GM23338 (cell line): ENCODE measurements at regions not wholly inside any gene's neighbourhood (a gene's known extent, or its start where the extent isn't known, plus 50 kb on each side); places are given as distances from the start of the nearest gene placed in this dataset.

ENCODE experiments used
- ATAC-seq: fragments of 200-7000 bp; cut with Tn5 transposase; 3 replicates; pipeline ENCODE4 v1.9.1; 2020
- DNase-seq: peaks from one replicate; pipeline ENCODE4 v3.0.0-alpha.2; 2015; ENCODE audit warnings: low spot score
- H2AFZ ChIP-seq: fragments of 200-600 bp; sonication (generic); 2 replicates; pipeline ENCODE4 v1.8.0; 2016; ENCODE audit warnings: antibody characterized with exemption, mild to moderate bottlenecking, moderate library complexity
- H3F3A ChIP-seq: fragments of 200-600 bp; sonication (generic); replicated peaks from 2 replicates; pipeline ENCODE4 v1.8.0; 2017; ENCODE audit warnings: antibody characterized with exemption, mixed run types, low read depth
- H3K27ac ChIP-seq: fragments of 200-600 bp; sonication (generic); 2 replicates; pipeline ENCODE4 v1.6.1; 2016; ENCODE audit warnings: low read depth
- H3K27me3 ChIP-seq: fragments of 200-600 bp; sonication (generic); 2 replicates; pipeline ENCODE4 v1.8.0; 2016; ENCODE audit warnings: mild to moderate bottlenecking, mixed run types, moderate library complexity; ENCODE audit not compliant: insufficient read depth
- H3K36me3 ChIP-seq: fragments of 200-600 bp; sonication (generic); 2 replicates; pipeline ENCODE4 v1.8.0; 2016; ENCODE audit warnings: mild to moderate bottlenecking; ENCODE audit not compliant: insufficient read depth
- H3K4me1 ChIP-seq: fragments of 200-600 bp; sonication (generic); 2 replicates; pipeline ENCODE4 v1.8.0; 2016; ENCODE audit warnings: mild to moderate bottlenecking, moderate library complexity; ENCODE audit not compliant: insufficient read depth
- H3K4me2 ChIP-seq: fragments of 200-600 bp; sonication (generic); 2 replicates; pipeline ENCODE4 v1.7.1; 2017; ENCODE audit warnings: mixed run types
- H3K4me3 ChIP-seq: fragments of 200-600 bp; sonication (generic); 2 replicates; pipeline ENCODE4 v1.6.1; 2016; ENCODE audit warnings: mixed run types
- H3K79me2 ChIP-seq: fragments of 200-600 bp; sonication (generic); replicated peaks from 2 replicates; pipeline ENCODE4 v1.8.0; 2017; ENCODE audit warnings: mild to moderate bottlenecking; ENCODE audit not compliant: insufficient read depth
- H3K9me2 ChIP-seq: fragments of 200-600 bp; sonication (generic); 2 replicates; pipeline ENCODE4 v1.8.0; 2017; ENCODE audit not compliant: insufficient read depth
- H4K20me1 ChIP-seq: fragments of 200-600 bp; sonication (generic); replicated peaks from 2 replicates; pipeline ENCODE4 v1.8.0; 2017; ENCODE audit warnings: mild to moderate bottlenecking; ENCODE audit not compliant: insufficient read depth
- H3K27ac Mint-ChIP-seq: 2 replicates; pipeline ENCODE4 v1.8.0; 2020; ENCODE audit warnings: inconsistent platforms, mild to moderate bottlenecking, moderate library complexity, mixed read lengths
- H3K27me3 Mint-ChIP-seq: 3 replicates; pipeline ENCODE4 v1.8.0; 2022; ENCODE audit warnings: low read depth, mild to moderate bottlenecking, moderate library complexity, mixed read lengths, inconsistent platforms; ENCODE audit not compliant: insufficient read depth, poor library complexity
- H3K36me3 Mint-ChIP-seq: 3 replicates; pipeline ENCODE4 v1.8.0; 2021; ENCODE audit warnings: low read depth, mild to moderate bottlenecking, inconsistent platforms, moderate library complexity, mixed read lengths
- H3K4me1 Mint-ChIP-seq: 3 replicates; pipeline ENCODE4 v1.8.0; 2020; ENCODE audit warnings: mild to moderate bottlenecking, inconsistent platforms, mixed read lengths
- H3K4me3 Mint-ChIP-seq: 3 replicates; pipeline ENCODE4 v1.8.0; 2021; ENCODE audit warnings: moderate library complexity, mild to moderate bottlenecking, inconsistent platforms, mixed read lengths
- H3K9me3 Mint-ChIP-seq: 3 replicates; pipeline ENCODE4 v1.8.0; 2020; ENCODE audit warnings: moderate library complexity, mild to moderate bottlenecking, inconsistent platforms, mixed read lengths
- EZH2 ChIP-seq: fragments of 200-600 bp; sonication (generic); IDR thresholded peaks from one replicate; pipeline ENCODE4 v1.8.0; 2017; ENCODE audit warnings: antibody characterized with exemption, mild to moderate bottlenecking, low read depth; ENCODE audit not compliant: unreplicated experiment
- EZH2phosphoT487 ChIP-seq: fragments of 200-600 bp; sonication (generic); IDR thresholded peaks from one replicate; pipeline ENCODE4 v1.8.1; 2018; ENCODE audit warnings: antibody characterized with exemption; ENCODE audit not compliant: unreplicated experiment
- JUNB ChIP-seq: IDR thresholded peaks from one replicate; pipeline ENCODE4 v1.6.1; 2016; ENCODE audit warnings: antibody characterized with exemption; ENCODE audit not compliant: unreplicated experiment
- POLR2AphosphoS5 ChIP-seq: IDR thresholded peaks from 2 replicates; pipeline ENCODE4 v1.6.1; 2016; ENCODE audit warnings: antibody characterized with exemption, low read depth
- REST ChIP-seq: IDR thresholded peaks from one replicate; pipeline ENCODE4 v1.6.1; 2018; ENCODE audit warnings: antibody characterized with exemption; ENCODE audit not compliant: unreplicated experiment
- STAT1 ChIP-seq: IDR thresholded peaks from one replicate; pipeline ENCODE4 v1.6.1; 2016; ENCODE audit warnings: antibody characterized with exemption; ENCODE audit not compliant: unreplicated experiment
- ZNF114 ChIP-seq: fragments of 250-450 bp; sonication (Bioruptor Pico); IDR thresholded peaks from 2 replicates; pipeline ENCODE4 v1.5.0; 2020; ENCODE audit warnings: mild to moderate bottlenecking, moderate library complexity
- TF ChIP-seq, protein P1 (sequence below), 2 experiments: fragments of 200-600 bp in 1 of 2; sonication (generic) in 1 of 2; conservative IDR thresholded peaks; 2 replicates each; pipeline versions ENCODE4 v1.5.1 to v1.6.1; 2016 to 2017; ENCODE audit warnings: antibody characterized with exemption in 2 of 2, low read depth in 2 of 2, mild to moderate bottlenecking in 2 of 2, moderate library complexity in 1 of 2
- TF ChIP-seq, protein P2 (sequence below): IDR thresholded peaks from 2 replicates; pipeline ENCODE4 v1.6.1; 2016; ENCODE audit warnings: antibody characterized with exemption

DNA sequence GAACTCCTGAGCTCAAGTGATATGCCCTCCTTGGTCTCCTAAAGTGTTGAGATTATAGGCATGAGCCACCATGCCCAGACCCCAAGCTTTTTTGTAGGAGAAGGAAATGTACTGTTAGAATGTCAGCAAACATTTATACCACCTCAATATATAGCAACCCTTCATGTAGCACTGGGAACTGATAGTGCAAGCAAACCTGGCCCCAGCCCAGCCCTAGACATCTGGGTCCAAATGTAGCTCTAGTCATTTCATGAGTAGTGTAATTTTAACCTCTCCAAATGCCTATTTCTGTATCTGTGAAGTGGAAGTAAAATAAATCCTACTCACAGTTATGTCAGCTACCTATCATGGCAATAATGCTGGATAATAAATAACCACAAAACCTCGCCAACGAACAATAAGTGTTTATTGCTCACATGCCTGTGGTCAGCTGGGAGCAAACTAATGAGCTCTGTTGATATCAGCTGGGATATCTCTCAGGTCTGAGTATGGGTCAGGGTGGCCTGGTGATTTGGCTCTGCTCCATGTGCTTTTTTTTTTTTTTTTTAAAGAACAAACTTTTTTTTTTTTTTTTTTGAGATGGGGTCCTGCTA, 180.4 kb downstream of the CD8B2 start:
- no peaks in the 10 kb centered on the region for H4K20me1 ChIP-seq
- no peak overlapping the region for H3K27ac ChIP-seq
- no peak overlapping the region for H2AFZ ChIP-seq
- DNase-seq (no peak), ATAC-seq (no peak)
- peaks cover 13% of the 10 kb centered on the region for H3K9me2 ChIP-seq
- no peak overlapping the region for H3K4me3 Mint-ChIP-seq
- TF ChIP-seq POLR2AphosphoS5 (no peak), EZH2phosphoT487 (no peak), ZNF114 (CRISPR knock-in tag) (no peak)
- TF ChIP-seq, protein P1, sequence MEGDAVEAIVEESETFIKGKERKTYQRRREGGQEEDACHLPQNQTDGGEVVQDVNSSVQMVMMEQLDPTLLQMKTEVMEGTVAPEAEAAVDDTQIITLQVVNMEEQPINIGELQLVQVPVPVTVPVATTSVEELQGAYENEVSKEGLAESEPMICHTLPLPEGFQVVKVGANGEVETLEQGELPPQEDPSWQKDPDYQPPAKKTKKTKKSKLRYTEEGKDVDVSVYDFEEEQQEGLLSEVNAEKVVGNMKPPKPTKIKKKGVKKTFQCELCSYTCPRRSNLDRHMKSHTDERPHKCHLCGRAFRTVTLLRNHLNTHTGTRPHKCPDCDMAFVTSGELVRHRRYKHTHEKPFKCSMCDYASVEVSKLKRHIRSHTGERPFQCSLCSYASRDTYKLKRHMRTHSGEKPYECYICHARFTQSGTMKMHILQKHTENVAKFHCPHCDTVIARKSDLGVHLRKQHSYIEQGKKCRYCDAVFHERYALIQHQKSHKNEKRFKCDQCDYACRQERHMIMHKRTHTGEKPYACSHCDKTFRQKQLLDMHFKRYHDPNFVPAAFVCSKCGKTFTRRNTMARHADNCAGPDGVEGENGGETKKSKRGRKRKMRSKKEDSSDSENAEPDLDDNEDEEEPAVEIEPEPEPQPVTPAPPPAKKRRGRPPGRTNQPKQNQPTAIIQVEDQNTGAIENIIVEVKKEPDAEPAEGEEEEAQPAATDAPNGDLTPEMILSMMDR (conservative IDR thresholded peaks at IDR 0.05; ENCODE audit: low read depth in 2 of 2), result no peak
- TF ChIP-seq, protein P2, sequence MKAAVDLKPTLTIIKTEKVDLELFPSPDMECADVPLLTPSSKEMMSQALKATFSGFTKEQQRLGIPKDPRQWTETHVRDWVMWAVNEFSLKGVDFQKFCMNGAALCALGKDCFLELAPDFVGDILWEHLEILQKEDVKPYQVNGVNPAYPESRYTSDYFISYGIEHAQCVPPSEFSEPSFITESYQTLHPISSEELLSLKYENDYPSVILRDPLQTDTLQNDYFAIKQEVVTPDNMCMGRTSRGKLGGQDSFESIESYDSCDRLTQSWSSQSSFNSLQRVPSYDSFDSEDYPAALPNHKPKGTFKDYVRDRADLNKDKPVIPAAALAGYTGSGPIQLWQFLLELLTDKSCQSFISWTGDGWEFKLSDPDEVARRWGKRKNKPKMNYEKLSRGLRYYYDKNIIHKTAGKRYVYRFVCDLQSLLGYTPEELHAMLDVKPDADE, result no peak
- H3K79me2 ChIP-seq, result no peaks in the 10 kb centered on the region
- no peaks in the 10 kb centered on the region for H3F3A ChIP-seq
- no peak overlapping the region for H3K4me3 ChIP-seq
- no peaks in the 10 kb centered on the region for H3K36me3 ChIP-seq
- H3K4me1 ChIP-seq, result no peaks in the 10 kb centered on the region
- H3K4me1 Mint-ChIP-seq, result no peaks in the 10 kb centered on the region
- no peak overlapping the region for H3K4me2 ChIP-seq
- H3K9me3 Mint-ChIP-seq, result peaks cover 63% of the 10 kb centered on the region
- H3K27me3 ChIP-seq, result no peaks in the 10 kb centered on the region
- H3K36me3 Mint-ChIP-seq, result peaks cover 29% of the 10 kb centered on the region
- no peak overlapping the region for H3K27ac Mint-ChIP-seq
- peaks cover 4% of the 10 kb centered on the region for H3K27me3 Mint-ChIP-seq

DNA sequence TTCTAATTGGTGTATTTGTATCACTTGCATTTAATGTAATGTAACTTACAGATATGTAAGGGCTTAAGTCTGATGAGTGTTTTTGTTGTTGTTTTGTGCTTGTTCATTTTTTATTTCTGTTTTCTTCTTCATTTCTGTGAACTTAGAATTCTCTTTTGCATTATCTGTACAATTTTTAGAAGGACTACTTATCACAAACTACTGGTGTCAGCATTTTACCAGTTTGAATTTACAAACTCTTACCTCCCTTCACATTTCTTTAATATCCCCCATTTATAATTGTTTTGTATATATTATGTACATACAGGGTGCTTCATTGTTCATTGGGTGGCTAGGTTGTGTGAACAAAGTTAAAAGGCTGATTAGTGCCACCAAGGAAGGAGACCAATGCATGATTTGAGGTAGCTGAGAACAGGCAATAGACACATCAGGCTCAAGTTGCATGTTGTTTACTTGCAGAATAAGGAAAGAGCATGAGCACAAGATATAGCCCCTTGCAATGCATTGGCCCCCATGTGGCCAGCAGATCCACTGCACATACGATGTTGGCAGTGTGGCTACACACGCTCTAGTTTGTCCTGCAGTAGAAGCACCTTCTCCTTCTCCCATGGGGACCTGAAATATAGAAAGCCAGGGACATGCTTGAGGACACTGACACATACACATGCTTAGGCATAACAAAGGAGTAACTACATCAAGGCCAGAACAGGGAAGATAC, 198.2 kb downstream of the CD8B2 start:
- H3K4me1 ChIP-seq, result no peaks in the 10 kb centered on the region
- Mint-ChIP-seq H3K27me3 (peaks cover 2% of the 10 kb centered on the region), H3K4me3 (no peak overlapping the region), H3K36me3 (peaks cover 11% of the 10 kb centered on the region; the same call in 2 of the 3 replicates), H3K27ac (no peak overlapping the region), H3K4me1 (no peaks in the 10 kb centered on the region), H3K9me3 (peaks cover 19% of the 10 kb centered on the region)
- no peak overlapping the region for H2AFZ ChIP-seq
- no peak for TF ChIP-seq REST
- TF ChIP-seq JUNB, result no peak
- no peak for TF ChIP-seq STAT1
- no peak for TF ChIP-seq EZH2phosphoT487
- TF ChIP-seq EZH2, result no peak
- TF ChIP-seq POLR2AphosphoS5, result no peak
- ATAC-seq, result no peak; the same call in 2 of the 3 replicates
- H3K4me3 ChIP-seq, result no peak overlapping the region
- peak; percentile 6 for DNase-seq
- no peaks in the 10 kb centered on the region for H3F3A ChIP-seq
- H3K36me3 ChIP-seq, result peaks cover 10% of the 10 kb centered on the region; the same call in 1 of the 2 replicates
- H3K9me2 ChIP-seq, result peaks cover 7% of the 10 kb centered on the region; the same call in 1 of the 2 replicates
- no peak overlapping the region for H3K4me2 ChIP-seq
- H3K27ac ChIP-seq, result no peak overlapping the region
- no peaks in the 10 kb centered on the region for H3K79me2 ChIP-seq
- H4K20me1 ChIP-seq, result no peaks in the 10 kb centered on the region
- H3K27me3 ChIP-seq, result no peaks in the 10 kb centered on the region
